GM21786 (cell line): ENCODE measurements at regions not wholly inside any gene's neighbourhood (a gene's known extent, or its start where the extent isn't known, plus 50 kb on each side); places are given as distances from the start of the nearest gene placed in this dataset.

Source experiments
- ATAC-seq: cut with Tn5 transposase; IDR thresholded peaks from one replicate; pipeline ENCODE4 v1.9.1; 2021; ENCODE audit not compliant: unreplicated experiment

DNA sequence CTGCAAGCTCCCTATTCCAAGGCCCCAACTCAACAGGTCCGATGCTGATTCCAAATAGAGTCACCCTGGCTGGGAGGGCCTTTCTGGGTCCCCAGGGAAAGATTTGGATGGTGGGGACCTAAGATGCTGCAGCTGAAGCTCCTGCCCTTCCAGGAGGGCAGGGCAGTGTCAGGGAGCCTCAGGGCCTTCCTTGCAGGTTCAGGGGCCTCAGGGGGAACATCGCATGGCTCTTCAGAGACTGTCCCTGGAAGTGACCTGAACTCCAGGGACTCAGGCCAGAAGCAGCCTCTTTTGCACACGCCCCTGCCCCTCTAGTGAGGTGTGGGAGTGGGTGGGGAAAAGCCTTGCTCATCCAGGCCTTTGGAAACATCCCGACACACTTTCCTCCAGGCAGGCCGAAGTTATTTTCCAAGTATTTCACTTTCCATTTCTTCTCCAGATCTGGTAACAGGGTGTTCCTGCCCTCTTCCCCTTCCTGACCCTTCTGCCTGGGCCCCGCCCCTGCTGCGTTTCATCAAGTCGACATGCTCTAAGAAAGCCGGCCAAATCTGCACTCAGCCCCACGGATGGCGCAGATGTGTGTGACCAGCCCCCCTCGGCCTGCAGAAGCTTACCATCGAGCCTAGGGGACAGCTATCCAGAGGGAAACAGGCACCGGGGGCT is 159.5 kb downstream of the FGF18 start:
- ATAC-seq, result no peak

DNA sequence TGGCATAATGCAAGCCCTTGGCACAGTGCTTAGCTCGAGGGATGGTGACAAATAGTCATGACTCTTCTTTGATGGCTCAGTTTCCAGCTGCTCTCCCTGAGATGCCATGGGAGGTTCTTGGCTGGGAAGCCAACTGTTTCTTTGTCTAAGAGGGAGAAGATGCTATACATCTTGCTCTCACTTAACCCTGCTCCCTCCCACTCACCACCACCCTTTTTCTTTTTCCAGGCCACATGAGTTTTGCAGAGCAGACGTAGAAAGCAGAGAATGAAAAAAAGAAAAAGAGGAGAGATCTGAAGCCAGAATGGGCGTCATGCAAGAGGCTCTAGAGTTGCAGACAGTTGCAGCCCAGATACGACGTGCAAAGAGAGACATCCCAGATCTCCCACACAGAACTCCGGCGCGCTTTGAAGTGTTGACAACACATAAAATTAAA is 160.5 kb downstream of the FGF18 start:
- ATAC-seq, result no peak

DNA sequence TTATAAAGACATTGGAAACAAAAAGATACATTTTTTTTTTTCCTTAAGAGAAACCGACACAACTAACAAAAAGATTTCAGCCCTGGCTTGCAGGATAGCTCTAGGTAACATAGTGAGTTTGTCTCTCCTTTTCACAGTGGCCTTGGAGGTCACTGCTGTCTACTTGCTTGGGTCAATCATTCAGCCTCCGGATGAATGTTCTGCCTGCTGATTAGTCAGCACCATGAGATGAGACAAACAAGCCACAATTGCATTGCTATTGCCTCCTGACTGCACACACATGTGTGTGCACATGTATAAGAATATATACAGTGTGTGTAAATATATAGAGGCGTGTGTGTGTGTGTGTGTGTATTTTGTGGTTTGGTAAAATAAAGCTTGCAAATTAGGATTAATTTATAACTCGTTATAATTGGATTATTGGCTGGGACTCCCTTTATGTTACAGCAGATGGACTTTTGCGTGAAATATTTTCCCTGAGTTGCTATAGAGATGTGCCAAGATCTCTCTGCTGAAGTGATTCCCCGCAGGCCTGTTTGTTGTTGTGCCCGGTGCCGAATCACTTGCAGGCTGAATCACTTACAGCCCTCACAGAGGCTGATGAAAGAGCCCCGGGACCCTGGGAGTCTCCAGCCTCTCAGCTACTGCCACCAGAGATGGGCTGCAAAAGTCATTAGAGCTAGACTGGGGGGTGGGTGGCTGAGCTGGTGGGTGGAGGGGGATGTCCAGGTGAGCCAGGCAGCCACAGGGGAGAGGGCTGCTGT is 161.2 kb downstream of the FGF18 start:
- no peak for ATAC-seq

DNA sequence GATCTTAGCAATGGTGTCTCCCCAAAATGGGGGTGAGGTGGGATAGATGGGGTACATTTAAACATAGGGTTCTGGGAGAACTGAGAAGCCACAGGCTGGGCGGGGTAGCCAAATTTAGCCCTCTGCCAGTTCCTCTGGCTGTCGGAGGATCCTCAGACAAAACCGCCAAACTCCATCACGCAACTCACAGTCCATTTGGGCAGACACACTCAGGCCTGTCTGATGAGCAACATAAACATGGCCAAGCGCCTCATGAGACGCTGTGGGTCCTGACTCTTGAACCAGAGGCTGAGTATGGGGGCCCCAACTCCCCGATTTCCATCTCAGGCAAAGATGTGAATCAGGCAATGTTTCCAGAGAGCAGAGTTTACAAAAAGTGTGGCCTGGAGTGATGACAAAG is 162.3 kb downstream of the FGF18 start:
- no peak for ATAC-seq

DNA sequence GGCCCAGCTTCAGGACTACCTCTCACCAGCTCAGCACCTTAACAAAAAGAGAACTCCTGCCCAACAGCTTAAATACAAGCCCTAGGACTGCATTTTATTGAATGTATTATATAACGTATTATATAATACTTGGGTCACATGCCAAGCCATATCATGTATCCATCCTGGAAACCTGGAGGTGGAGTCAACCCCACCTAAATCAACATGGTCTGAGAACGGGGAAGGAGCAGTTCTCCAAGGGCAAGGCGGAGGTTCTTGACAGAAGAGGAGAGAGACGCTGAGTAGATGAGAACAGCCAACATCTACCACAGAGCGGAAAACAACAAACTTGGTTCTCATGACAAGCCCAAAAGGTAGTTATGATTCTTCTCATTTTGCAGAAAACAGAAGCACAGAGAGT is 163.4 kb downstream of the FGF18 start:
- no peak for ATAC-seq

DNA sequence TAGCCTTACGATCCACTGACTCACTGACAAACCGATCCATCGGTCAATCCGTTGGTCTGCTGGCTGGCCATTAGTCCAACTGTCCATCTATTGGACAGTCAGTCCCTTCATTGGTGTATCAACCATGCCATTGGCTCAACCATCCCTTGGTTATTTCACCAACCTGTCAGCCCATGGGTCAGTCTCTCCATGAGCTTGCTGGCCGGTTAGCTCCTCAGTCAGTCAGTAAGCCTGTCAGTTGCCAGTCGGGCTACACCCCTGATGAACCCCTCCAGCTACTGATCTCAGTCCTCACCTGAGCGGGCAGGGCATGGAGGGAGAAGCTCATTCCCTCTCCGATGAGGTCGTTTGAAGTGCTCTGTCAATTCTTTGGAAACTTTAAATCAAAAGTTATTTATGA is 166.5 kb downstream of the FGF18 start:
- no peak for ATAC-seq

DNA sequence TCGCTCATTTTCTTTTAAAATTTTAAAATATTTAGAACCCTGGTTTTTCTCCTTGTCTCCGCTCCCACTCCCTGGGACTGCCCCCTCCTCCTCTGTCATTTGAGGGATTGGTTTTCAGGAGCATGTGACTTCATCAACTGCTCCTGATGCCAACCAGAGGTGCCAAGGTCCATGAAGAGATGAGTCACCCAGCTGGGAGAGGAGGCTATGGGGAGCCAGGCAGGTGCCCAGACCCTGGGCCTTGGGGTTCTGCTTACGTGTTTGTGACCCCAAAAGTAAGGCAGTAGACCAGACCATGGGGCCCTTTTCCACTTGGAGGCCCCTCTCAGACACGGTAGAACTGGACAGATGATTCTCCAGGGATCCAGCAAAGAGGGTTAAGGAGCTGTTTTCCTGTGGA is 167.0 kb downstream of the FGF18 start:
- no peak for ATAC-seq

DNA sequence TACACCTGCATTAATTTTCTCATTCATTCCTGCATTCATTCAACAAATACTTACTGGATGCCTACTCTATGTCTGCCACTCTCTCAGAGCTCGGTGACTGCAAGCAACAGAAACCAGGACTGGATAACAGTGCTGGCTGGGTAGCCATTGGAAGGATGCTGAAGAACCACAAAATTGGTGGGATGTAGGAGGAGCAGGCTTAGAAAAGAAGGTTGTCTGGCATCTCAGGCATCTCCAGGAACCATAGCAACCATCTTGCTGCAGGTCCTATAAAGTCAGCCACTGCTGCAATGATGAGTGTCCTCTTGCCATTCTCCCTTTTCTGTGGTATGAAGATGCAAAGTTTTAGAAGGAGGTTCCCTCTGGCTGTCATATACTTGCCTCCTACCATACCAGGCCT is 168.6 kb downstream of the FGF18 start:
- no peak for ATAC-seq

DNA sequence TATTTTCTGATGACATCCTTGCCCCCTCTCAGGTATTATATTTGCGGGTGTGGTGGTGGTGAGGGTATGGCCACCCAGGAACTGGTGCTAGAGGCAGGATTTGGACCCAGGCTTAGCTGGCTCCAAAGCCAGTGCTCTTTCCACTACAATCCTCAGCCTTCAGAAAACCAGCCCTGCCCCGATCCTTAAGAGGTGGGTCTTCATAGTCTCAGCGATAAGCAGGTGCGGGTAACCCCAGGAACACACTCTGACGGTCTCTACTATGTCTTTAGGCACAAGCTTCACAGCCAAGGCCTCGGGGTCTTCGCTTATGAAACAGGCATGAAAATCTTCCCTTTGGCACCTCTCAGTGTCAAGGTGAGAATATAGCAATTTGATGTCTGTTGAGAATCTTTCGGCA is 169.3 kb downstream of the FGF18 start:
- ATAC-seq, result no peak

DNA sequence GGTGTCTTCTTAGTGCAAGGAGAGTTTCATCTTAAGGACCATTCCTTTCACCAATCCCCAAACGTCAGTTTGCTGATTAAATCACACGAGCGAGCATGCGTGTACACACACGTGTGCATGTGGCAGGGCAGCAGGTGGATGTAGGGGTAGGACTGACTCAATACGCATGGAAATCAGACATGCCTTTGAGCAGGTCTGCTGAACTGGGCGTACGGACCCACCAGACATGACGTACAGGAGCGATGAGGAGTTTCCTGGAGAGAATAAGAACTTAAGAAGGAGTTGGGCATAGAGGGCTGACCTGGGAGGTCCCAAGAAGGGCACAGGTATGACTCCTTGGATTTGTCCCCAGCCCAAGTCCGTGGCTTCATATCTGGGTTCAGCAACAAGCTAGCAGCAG is 170.0 kb downstream of the FGF18 start:
- ATAC-seq, result no peak

DNA sequence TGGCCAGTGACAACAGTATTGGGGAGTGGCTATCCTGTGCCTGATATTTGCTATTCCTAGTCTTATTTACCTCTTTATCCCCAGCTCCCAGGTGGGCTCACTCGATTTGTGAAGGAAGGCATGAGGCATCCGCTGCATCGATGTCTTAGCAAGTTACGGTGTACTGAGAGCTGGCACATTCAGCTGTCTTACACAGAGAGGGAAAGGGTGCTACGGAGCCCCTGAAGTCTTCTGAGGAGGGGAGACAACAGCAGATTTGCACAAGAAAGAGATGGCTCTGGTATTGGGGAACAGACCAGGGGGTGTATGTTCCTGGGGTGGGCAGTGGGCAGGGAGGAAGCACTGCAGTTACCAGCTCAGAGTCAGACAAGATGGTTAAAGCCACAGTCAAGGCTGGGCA is 172.6 kb downstream of the FGF18 start:
- ATAC-seq, result no peak

DNA sequence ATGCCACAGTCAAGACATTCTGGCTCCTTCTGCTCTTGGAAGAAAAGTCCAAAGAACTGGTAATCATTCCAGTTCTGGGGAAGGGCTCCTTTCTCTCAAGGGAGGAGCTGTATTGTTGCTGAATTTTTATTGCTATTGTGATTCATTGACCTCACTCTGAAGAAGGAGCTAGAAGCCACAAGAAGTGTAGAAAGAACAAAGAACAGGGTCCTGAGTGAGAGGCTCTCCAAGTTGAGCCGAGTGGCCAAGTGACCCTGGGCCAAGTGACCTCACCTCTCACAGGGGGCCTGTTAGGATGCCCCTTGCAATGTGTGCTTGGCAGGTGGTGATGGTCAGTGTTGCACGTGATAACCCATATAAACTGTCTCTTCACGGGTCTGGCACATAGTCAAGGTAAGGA is 173.3 kb downstream of the FGF18 start:
- no peak for ATAC-seq

DNA sequence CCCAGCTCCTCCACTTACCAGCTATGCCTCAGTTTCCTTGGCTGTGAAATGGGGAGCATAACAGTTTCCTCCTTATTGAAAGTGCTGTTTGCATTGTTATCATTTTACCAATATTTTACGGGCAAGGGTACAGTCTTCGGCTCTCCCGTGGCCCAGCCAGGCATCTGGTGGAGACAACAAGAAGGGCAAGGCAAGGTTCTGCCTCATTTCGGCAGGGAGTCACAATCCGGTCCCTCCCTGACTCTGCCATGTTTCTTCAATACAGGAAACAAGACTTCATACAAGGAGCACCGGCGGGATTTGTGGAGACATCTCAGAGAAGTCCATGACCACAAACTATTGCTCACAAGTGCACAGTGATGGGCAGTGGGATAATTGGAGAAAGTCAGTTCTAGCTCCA is 174.0 kb downstream of the FGF18 start:
- ATAC-seq, result no peak

DNA sequence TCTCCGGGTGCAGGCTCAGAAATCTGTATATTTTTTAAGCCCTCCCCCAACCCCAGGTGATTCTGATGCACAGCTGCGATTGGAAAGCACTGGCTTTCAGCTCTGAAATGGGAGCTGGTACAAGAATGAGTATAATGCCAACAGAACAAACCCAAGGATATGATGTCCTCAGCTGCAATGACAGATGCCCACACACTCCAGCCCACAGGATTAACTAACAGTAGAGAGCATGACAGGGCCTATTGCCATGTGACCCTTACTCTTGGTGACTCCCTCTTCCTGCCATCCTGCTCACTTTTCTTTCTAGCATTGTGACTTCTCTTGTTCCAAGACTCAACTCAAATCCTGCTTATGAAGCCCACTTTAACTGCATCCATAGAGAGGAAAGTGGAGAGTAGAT is 174.5 kb downstream of the FGF18 start:
- no peak for ATAC-seq

DNA sequence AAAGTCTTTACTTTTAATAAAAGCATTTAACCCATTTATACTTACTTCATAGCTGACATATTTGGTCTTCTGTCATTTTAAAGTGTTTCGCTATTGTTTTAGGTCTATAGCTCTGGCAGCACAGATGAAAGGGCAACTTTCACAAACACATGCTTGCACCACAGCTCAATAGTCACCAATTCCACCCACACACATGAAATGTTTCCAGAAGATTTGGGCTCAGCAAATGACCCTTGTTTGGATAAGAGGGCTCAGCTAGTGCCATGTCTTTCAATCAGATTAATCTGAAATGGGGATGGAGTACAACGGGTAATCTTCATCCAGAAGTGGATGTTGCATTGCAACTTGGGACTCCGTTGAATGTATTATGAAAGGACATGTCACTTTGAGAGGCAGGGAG is 176.0 kb downstream of the FGF18 start:
- ATAC-seq, result no peak

DNA sequence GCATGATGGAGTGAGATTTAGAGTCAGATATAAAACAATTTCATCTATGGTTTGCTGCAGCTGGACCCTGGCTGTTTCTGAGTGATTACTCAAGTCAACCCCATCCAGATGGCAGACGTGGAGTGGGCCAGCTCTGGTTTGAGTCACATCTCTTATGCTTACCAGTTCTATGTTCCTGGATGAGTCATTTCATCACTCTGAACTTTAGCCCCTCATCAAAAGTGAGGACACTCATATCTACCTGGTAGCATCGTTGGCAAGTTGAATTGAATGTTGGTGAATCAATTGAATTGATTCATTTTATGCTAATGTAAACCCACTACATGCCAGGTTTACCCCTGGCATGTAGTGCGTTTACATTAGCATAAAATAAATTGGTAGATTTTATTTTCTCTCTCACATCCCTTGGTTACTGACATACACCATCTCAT is 176.4 kb downstream of the FGF18 start:
- peak; percentile 56 for ATAC-seq

DNA sequence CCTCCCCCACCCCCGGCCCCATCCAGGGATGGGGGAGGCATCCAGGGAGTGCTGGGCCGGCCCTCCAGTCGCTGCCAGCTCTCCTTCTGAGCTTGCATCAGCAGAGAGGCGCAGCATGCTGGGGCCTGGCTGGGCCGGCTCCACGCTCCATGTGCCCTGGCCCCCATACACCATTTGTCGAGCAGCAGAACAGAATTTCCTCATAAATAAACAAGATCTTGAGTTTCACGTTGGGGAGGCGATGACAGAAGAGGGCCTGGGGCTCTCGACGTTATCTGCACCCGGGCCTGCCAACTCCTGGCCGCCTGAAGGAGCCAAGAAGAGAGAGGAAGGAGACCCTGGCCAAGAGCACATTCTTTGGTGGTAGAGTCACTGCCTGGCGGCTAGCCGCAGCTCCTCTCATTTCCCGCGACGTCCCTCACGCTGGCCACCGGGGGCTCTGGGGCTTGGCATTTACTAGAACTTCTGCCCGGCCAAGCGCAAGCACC is 177.0 kb downstream of the FGF18 start:
- no peak for ATAC-seq

DNA sequence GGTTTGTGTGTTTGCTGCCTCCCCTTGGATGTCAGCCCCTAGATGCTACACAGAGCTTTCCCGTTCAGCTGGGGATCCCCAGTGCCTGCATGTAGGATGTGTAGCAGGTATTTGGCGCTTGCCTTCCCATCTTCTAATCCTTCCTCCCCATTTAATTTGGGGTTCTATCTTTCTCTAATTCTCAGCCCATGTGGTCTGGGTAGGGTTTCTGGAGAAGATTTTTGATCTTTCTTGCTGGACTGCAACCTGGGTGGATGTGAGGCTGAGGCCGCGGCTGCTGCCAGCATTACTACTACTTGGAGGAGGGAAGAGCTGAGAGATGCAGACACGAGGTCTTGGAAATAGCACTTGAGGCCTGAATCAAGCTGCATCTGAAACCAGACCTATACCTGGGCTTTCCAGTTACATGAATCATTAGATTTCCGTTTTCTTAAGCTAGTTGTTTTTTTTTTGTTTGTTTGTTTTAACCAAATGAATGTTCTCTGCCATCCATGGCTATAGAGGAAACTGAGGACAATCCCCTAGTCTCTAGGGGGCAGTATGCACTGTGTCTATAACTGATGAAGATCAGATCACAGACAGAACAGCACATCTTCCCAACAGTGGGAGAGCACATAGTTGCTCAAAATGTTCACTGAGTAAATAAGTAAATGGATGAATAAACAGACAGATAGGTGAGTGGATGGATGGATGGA is 178.6 kb downstream of the FGF18 start:
- ATAC-seq, result no peak

DNA sequence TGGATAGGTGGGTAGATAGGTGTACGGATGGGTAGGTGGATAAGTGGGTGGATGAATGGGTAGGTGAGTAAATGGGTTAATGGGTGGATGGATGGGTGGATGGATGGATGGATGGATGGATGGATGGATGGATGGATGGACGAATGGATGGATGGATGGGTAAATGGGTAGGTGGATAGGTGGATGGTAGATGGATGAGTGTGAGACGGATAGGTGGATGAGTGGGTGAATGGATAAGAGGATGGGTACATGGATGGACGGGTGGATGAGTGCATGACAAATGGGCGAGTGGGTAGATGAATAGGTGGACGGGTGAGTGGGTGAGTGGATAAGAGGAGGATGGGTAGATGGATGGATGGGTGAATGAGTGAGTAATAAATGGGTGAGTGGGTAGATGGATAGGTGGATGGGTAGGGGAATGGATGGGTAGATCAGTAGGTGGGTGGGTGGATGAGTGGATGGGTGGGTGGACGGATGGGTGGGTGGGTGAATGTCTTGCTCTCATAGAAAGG is 179.2 kb downstream of the FGF18 start:
- no peak for ATAC-seq

DNA sequence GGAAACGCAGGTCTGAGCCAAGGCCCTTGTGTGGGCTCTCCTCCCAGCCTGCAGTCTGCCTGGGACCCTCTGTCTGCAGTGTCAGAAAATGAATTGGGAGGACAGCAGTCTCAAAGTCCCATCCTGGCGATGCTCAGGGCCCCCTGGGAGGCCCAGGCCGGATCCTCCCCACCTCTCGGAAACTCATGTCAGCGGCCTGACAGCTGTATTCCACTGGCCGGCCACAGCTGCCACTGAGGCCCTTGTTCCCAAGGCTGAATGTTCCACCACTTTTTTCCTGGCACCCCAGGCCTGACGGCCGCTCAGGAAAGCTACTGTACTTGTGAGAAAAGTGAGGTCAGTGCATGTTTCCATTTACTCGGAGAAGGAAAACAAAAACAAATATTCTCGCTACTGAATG is 180.0 kb downstream of the FGF18 start:
- no peak for ATAC-seq

DNA sequence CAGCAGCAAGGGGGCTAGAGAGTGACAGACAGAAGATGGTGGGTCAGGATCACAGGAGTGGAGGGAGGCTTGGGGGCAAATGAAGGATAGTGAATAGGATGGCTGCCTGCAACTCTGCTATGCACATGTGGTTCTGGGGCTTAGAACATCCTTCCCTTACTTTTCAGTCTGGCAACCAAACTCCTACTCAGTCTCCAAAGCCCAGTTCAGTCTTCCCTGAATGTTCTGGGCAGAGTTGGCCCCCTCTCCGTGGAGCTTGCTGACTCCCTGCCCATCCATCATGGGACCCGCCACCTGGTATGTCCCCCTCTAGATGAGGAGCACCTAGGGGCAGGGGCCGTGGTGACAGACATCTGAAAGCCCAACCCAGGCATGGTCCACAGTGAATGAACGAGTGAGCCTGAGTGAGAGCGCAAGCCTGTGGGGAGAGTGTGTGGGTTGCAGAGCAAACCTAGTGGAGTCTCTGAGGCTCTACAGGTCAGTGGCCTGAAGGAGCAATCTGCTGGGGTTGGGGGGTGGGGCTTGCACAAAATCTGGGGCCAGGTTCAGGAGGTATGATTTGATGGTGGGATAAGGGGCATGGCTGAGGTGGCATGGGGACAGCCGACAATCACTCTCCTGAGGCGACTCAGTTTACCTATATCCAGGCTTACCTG is 180.6 kb downstream of the FGF18 start:
- no peak for ATAC-seq
